HCT116 (cell line): ENCODE measurements at regions not wholly inside any gene's neighbourhood (a gene's known extent, or its start where the extent isn't known, plus 50 kb on each side); places are given as distances from the start of the nearest gene placed in this dataset.

Source experiments
- ATAC-seq: fragments of 200-7000 bp; cut with Tn5 transposase; 2 replicates; pipeline ENCODE4 v1.9.1; 2020; ENCODE audit warnings: mild to moderate bottlenecking, moderate library complexity
- BruUV-seq: library from RNA; stranded (reverse); fragments of 400-500 nt; replicated peaks from 2 replicates; lab custom pipeline; 2021; lab: Mats Ljungman, UMichigan
- CTCF ChIA-PET: fragments of 300-600 bp; sonication (Branson Sonifier 250); formaldehyde crosslinking; loops from one replicate; lab custom pipeline; 2021; ENCODE audit warnings: antibody characterized with exemption; lab: Charles Lee
- POLR2A ChIA-PET: fragments of 300-600, 350-600 bp; sonication (Branson Sonifier 250); formaldehyde crosslinking; loops from one replicate; lab custom pipeline; 2021; ENCODE audit warnings: antibody characterized with exemption; lab: Charles Lee
- RAD21 ChIA-PET, 2 experiments: fragments of 300-600 bp; sonication (Branson Sonifier 250); formaldehyde crosslinking; loops; one replicate each; lab custom pipeline; 2023; ENCODE audit warnings: low total read pairs in 2 of 2; ENCODE audit not compliant: uncharacterized antibody in 2 of 2, unreplicated experiment in 2 of 2, low non-redundant PET in 1 of 2; lab: Charles Lee
- DNase-seq: peaks from one replicate; pipeline ENCODE4 v3.0.0-alpha.2; 2010; ENCODE audit warnings: low read depth, low spot score
- H2AFZ ChIP-seq: fragments of 200-600 bp; shearing (Covaris generic), sonication (generic); 2 replicates; pipeline ENCODE4 v1.6.1; 2017; ENCODE audit warnings: low read depth, mixed run types, mixed read lengths, antibody characterized with exemption, low read length; ENCODE audit not compliant: poor library complexity, severe bottlenecking
- H3K27ac ChIP-seq: 2 replicates; pipeline ENCODE4 v1.5.1; 2012; ENCODE audit warnings: low read depth, low read length
- H3K27me3 ChIP-seq: fragments of 200-600 bp; sonication (generic); 2 replicates; pipeline ENCODE4 v1.6.1; 2016; ENCODE audit warnings: mixed run types, low read length, mixed read lengths; ENCODE audit not compliant: insufficient read depth
- H3K36me3 ChIP-seq, 2 experiments: fragments of 200-500 bp in 1 of 2; fragments of 200-600 bp in 1 of 2; sonication (Bioruptor generic) in 1 of 2; sonication (generic) in 1 of 2; 2 replicates each; pipeline versions ENCODE4 v1.5.1 to v1.6.1; 2014 to 2016; ENCODE audit warnings: low read length in 2 of 2, inconsistent platforms in 1 of 2, mixed read lengths in 1 of 2, mixed run types in 1 of 2; ENCODE audit not compliant: insufficient read depth in 2 of 2, control insufficient read depth in 1 of 2
- H3K4me1 ChIP-seq, 2 experiments: fragments of 200-600 bp in 1 of 2; sonication (generic) in 1 of 2; 2 replicates each; pipeline versions ENCODE4 v1.5.1 to v1.6.1; 2012 to 2017; ENCODE audit warnings: low read length in 2 of 2, inconsistent platforms in 1 of 2, mild to moderate bottlenecking in 1 of 2, mixed read lengths in 1 of 2, mixed run types in 1 of 2, moderate library complexity in 1 of 2; ENCODE audit not compliant: insufficient read depth in 2 of 2, control insufficient read depth in 1 of 2
- H3K4me2 ChIP-seq: fragments of 200-600 bp; sonication (generic); 2 replicates; pipeline ENCODE4 v1.6.1; 2017; ENCODE audit warnings: mixed run types, low read length, mixed read lengths
- H3K4me3 ChIP-seq, 2 experiments: fragments of 200-600 bp in 1 of 2; sonication (generic) in 1 of 2; replicated peaks in 1 of 2; 2 replicates each; pipeline ENCODE4 v1.5.1; 2011 to 2016; ENCODE audit warnings: low read length in 2 of 2, control low read depth in 1 of 2, low read depth in 1 of 2, mild to moderate bottlenecking in 1 of 2, mixed read lengths in 1 of 2, mixed run types in 1 of 2
- H3K79me2 ChIP-seq: fragments of 200-600 bp; sonication (generic); 2 replicates; pipeline ENCODE4 v1.6.1; 2017; ENCODE audit warnings: mild to moderate bottlenecking, mixed run types, low read length, moderate library complexity, mixed read lengths; ENCODE audit not compliant: insufficient read depth
- H3K9ac ChIP-seq: fragments of 200-600 bp; sonication (generic); 2 replicates; pipeline ENCODE4 v1.6.1; 2016; ENCODE audit warnings: low read length, mixed read lengths
- H3K9me2 ChIP-seq: fragments of 200-600 bp; sonication (generic), shearing (Covaris generic); 2 replicates; pipeline ENCODE4 v1.6.1; 2017; ENCODE audit warnings: mixed run types, mild to moderate bottlenecking, moderate library complexity; ENCODE audit not compliant: insufficient read depth
- H3K9me3 ChIP-seq, 2 experiments: fragments of 200-500 bp in 1 of 2; fragments of 200-600 bp in 1 of 2; sonication (Bioruptor generic) in 1 of 2; sonication (generic) in 1 of 2; 2 replicates each; pipeline ENCODE4 v1.6.1; 2014 to 2017; ENCODE audit warnings: low read length in 2 of 2, mixed read lengths in 2 of 2, inconsistent platforms in 1 of 2, low read depth in 1 of 2, mild to moderate bottlenecking in 1 of 2, mixed run types in 1 of 2, moderate library complexity in 1 of 2; ENCODE audit not compliant: control insufficient read depth in 1 of 2, insufficient read depth in 1 of 2
- H4K20me1 ChIP-seq: fragments of 200-600 bp; sonication (generic), shearing (Covaris generic); 2 replicates; pipeline ENCODE4 v1.6.1; 2017; ENCODE audit warnings: mixed run types, mild to moderate bottlenecking, moderate library complexity; ENCODE audit not compliant: insufficient read depth
- ATF3 ChIP-seq: IDR thresholded peaks from 2 replicates; pipeline ENCODE4 v1.6.1; 2012
- CEBPB ChIP-seq: IDR thresholded peaks from 2 replicates; pipeline ENCODE4 v1.6.1; 2012; ENCODE audit warnings: low read depth
- CTCF ChIP-seq, 3 experiments: fragments of 200-600 bp in 1 of 3; sonication (generic) in 1 of 3; IDR thresholded peaks in 2 of 3; conservative IDR thresholded peaks in 1 of 3; 2 replicates each; pipeline ENCODE4 v1.5.1; 2012 to 2017; ENCODE audit warnings: low read depth in 2 of 3, low read length in 2 of 3, antibody characterized with exemption in 1 of 3, borderline replicate concordance in 1 of 3, control low read depth in 1 of 3, mild to moderate bottlenecking in 1 of 3, mixed read lengths in 1 of 3, mixed run types in 1 of 3, moderate library complexity in 1 of 3; ENCODE audit not compliant: insufficient read depth in 1 of 3
- EGR1 ChIP-seq: IDR thresholded peaks from 2 replicates; pipeline ENCODE4 v1.6.1; 2012; ENCODE audit warnings: low read depth
- EZH2phosphoT487 ChIP-seq: fragments of 200-600 bp; IDR thresholded peaks from 2 replicates; pipeline ENCODE4 v1.6.1; 2018; ENCODE audit warnings: antibody characterized with exemption, borderline replicate concordance
- JUND ChIP-seq: IDR thresholded peaks from 2 replicates; pipeline ENCODE4 v1.6.1; 2012
- POLR2AphosphoS5 ChIP-seq: IDR thresholded peaks from 2 replicates; pipeline ENCODE4 v1.6.1; 2011; ENCODE audit warnings: mild to moderate bottlenecking, low read depth, low read length, moderate library complexity
- RAD21 ChIP-seq: IDR thresholded peaks from 2 replicates; pipeline ENCODE4 v1.6.1; 2012; ENCODE audit warnings: low read depth, mild to moderate bottlenecking
- SP1 ChIP-seq: IDR thresholded peaks from 2 replicates; pipeline ENCODE4 v1.6.1; 2012; ENCODE audit warnings: low read depth
- TCF7L2 ChIP-seq: IDR thresholded peaks from 2 replicates; pipeline ENCODE4 v1.7.0; 2011; ENCODE audit warnings: borderline replicate concordance, inconsistent platforms; ENCODE audit not compliant: insufficient read depth, insufficient read length; ENCODE audit errors: extremely low read depth
- ZNF274 ChIP-seq: fragments of 200-500 bp; sonication (Bioruptor generic); IDR thresholded peaks from 2 replicates; pipeline ENCODE4 v1.6.1; 2014; ENCODE audit warnings: mild to moderate bottlenecking, low read depth, low read length, inconsistent platforms
- intact Hi-C: fragments of 100-400 bp; cut with micrococcal nuclease; formaldehyde crosslinking; loops from 2 replicates; pipeline ENCODE4 v1.10.0; 2022
- TF ChIP-seq, protein P1 (sequence below): IDR thresholded peaks from 2 replicates; pipeline ENCODE4 v1.6.1; 2011; ENCODE audit warnings: mild to moderate bottlenecking, low read length, moderate library complexity; ENCODE audit not compliant: insufficient replicate concordance; ENCODE audit errors: extremely low read depth
- TF ChIP-seq, protein P2 (sequence below): IDR thresholded peaks from 2 replicates; pipeline ENCODE4 v1.6.1; 2012

GRCh38 chr1:209506101-209506500 lies 77.4 kb upstream of the CAMK1G start:
- ATAC-seq: no peak
- no peak for TF ChIP-seq TCF7L2
- no peak for TF ChIP-seq EGR1
- TF ChIP-seq ATF3: no peak
- no peak for TF ChIP-seq ZNF274
- TF ChIP-seq EZH2phosphoT487: no peak
- TF ChIP-seq JUND: no peak
- TF ChIP-seq, protein P1, sequence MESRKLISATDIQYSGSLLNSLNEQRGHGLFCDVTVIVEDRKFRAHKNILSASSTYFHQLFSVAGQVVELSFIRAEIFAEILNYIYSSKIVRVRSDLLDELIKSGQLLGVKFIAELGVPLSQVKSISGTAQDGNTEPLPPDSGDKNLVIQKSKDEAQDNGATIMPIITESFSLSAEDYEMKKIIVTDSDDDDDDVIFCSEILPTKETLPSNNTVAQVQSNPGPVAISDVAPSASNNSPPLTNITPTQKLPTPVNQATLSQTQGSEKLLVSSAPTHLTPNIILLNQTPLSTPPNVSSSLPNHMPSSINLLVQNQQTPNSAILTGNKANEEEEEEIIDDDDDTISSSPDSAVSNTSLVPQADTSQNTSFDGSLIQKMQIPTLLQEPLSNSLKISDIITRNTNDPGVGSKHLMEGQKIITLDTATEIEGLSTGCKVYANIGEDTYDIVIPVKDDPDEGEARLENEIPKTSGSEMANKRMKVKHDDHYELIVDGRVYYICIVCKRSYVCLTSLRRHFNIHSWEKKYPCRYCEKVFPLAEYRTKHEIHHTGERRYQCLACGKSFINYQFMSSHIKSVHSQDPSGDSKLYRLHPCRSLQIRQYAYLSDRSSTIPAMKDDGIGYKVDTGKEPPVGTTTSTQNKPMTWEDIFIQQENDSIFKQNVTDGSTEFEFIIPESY: no peak
- no peak for TF ChIP-seq CEBPB
- no peak for TF ChIP-seq CTCF (IDR thresholded peaks at IDR 0.05 in 2 of 3, conservative IDR thresholded peaks at IDR 0.05 in 1 of 3; ENCODE audit: borderline replicate concordance in 1 of 3, insufficient read depth in 1 of 3, low read depth in 2 of 3, low read length in 2 of 3)
- TF ChIP-seq, protein P2, sequence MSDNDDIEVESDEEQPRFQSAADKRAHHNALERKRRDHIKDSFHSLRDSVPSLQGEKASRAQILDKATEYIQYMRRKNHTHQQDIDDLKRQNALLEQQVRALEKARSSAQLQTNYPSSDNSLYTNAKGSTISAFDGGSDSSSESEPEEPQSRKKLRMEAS: no peak
- TF ChIP-seq SP1: no peak
- no peak for TF ChIP-seq POLR2AphosphoS5
- no peak for TF ChIP-seq RAD21
- TF ChIP-seq, all 23 proteins: peak for 0
- H3K9me3 ChIP-seq: no peaks in the 10 kb centered on the region
- ChIA-PET POLR2A (interaction anchor here (1.2 kb wide), 1 partner anchor 257 kb away, joined by 4 read pairs; no protein-coding TSS in a partner anchor), RAD21 (no interaction called here), CTCF (interaction anchor here (1.0 kb wide), 1 partner anchor 300 kb away, joined by 3 read pairs; no protein-coding TSS in a partner anchor)
- no peak overlapping the region for H3K9ac ChIP-seq
- no peaks in the 10 kb centered on the region for H3K36me3 ChIP-seq
- no peaks in the 10 kb centered on the region for H4K20me1 ChIP-seq
- intact Hi-C loops: no loop called here
- no peak overlapping the region for H3K4me3 ChIP-seq
- BruUV-seq: no TSS peak
- no peak for DNase-seq
- H3K27ac ChIP-seq: no peak overlapping the region
- H3K79me2 ChIP-seq: no peaks in the 10 kb centered on the region
- no peaks in the 10 kb centered on the region for H3K4me1 ChIP-seq
- no peaks in the 10 kb centered on the region for H3K27me3 ChIP-seq
- H2AFZ ChIP-seq: no peak overlapping the region
- H3K4me2 ChIP-seq: no peak overlapping the region
- H3K9me2 ChIP-seq: no peaks in the 10 kb centered on the region
